T-cell (primary cell): ENCODE measurements at regions not wholly inside any gene's neighbourhood (a gene's known extent, or its start where the extent isn't known, plus 50 kb on each side); places are given as distances from the start of the nearest gene placed in this dataset.
"Not testable (repeated sequence)": the region's sequence is repeated elsewhere in the genome, so short reads cannot be mapped to it uniquely, and the experiment has no call there.

ENCODE experiments used
- ATAC-seq, 4 experiments: fragments of 200-7000 bp in 3 of 4; fragments of 150-1000 bp in 1 of 4; cut with Tn5 transposase; replicated peaks in 1 of 4; 1 replicate in 3 of 4; 2 replicates in 1 of 4; pipeline ENCODE4 v1.10.0; 2021; ENCODE audit warnings: moderate library complexity in 3 of 4, mild to moderate bottlenecking in 2 of 4, moderate number of reproducible peaks in 1 of 4
- CTCF ChIA-PET, 2 donors: fragments of 300-600 bp; sonication (Branson Sonifier 250); formaldehyde crosslinking; loops; one replicate each; lab custom pipeline; 2022; ENCODE audit warnings: antibody characterized with exemption in 2 of 2; lab: Charles Lee
- POLR2A ChIA-PET, 2 donors: fragments of 300-600 bp; sonication (Branson Sonifier 250); formaldehyde crosslinking; loops; one replicate each; lab custom pipeline; 2022; ENCODE audit warnings: antibody characterized with exemption in 2 of 2; lab: Charles Lee
- DNase-seq, 35 experiments: peaks; one replicate each; pipeline versions ENCODE4 v3.0.0 to v3.0.0-alpha.2; 2013 to 2023
- H3K27ac ChIP-seq: one replicate; pipeline ENCODE4 v1.5.1; 2013; ENCODE audit warnings: low read length
- H3K27me3 ChIP-seq, 2 experiments: replicated peaks in 1 of 2; 1 replicate in 1 of 2; 2 replicates in 1 of 2; pipeline versions ENCODE4 v1.6.1 to v1.7.0; 2013; ENCODE audit warnings: low read length in 1 of 2, mixed read lengths in 1 of 2; ENCODE audit not compliant: control insufficient read depth in 2 of 2, insufficient read depth in 2 of 2; ENCODE audit errors: extremely low read depth in 1 of 2
- H3K36me3 ChIP-seq, 2 donors: 1 replicate in 1 of 2; 2 replicates in 1 of 2; pipeline versions ENCODE4 v1.6.1 to v1.7.0; 2013; ENCODE audit warnings: low read length in 1 of 2; ENCODE audit not compliant: control insufficient read depth in 2 of 2, insufficient read depth in 1 of 2; ENCODE audit errors: extremely low read depth in 1 of 2
- H3K4me1 ChIP-seq, 2 experiments: 1 replicate in 1 of 2; 2 replicates in 1 of 2; pipeline versions ENCODE4 v1.6.1 to v1.7.0; 2013; ENCODE audit warnings: low read length in 2 of 2, mixed read lengths in 1 of 2; ENCODE audit not compliant: insufficient read depth in 2 of 2, control insufficient read depth in 1 of 2; ENCODE audit errors: extremely low read depth in 1 of 2
- H3K4me3 ChIP-seq, 2 donors: 1 replicate in 1 of 2; 2 replicates in 1 of 2; pipeline versions ENCODE4 v1.5.1 to v1.7.0; 2013; ENCODE audit warnings: mild to moderate bottlenecking in 2 of 2, low read length in 1 of 2, moderate library complexity in 1 of 2; ENCODE audit not compliant: control insufficient read depth in 1 of 2; ENCODE audit errors: extremely low read depth in 1 of 2
- H3K9me3 ChIP-seq: 2 replicates; pipeline ENCODE4 v1.7.0; 2013
- H3K27ac Mint-ChIP-seq, 2 donors: one replicate each; pipeline ENCODE4 v1.8.0; 2020 to 2021; ENCODE audit warnings: mild to moderate bottlenecking in 2 of 2, mixed read lengths in 2 of 2
- H3K27me3 Mint-ChIP-seq, 2 donors: one replicate each; pipeline ENCODE4 v1.8.0; 2021 to 2022; ENCODE audit warnings: mixed read lengths in 2 of 2
- H3K36me3 Mint-ChIP-seq: one replicate; pipeline ENCODE4 v1.8.0; 2021; ENCODE audit warnings: mixed read lengths
- H3K4me1 Mint-ChIP-seq, 3 donors: one replicate each; pipeline ENCODE4 v1.8.0; 2020 to 2022; ENCODE audit warnings: mixed read lengths in 3 of 3, mild to moderate bottlenecking in 1 of 3
- H3K4me3 Mint-ChIP-seq, 3 donors: one replicate each; pipeline ENCODE4 v1.8.0; 2020 to 2022; ENCODE audit warnings: mild to moderate bottlenecking in 3 of 3, mixed read lengths in 3 of 3, moderate library complexity in 3 of 3
- H3K9me3 Mint-ChIP-seq, 3 donors: one replicate each; pipeline ENCODE4 v1.8.0; 2020 to 2022; ENCODE audit warnings: mixed read lengths in 3 of 3
- WGBS: methylation state at CpG from one replicate; pipeline ENCODE4 v1.1.5; 2013; ENCODE audit warnings: missing lambda C conversion rate; ENCODE audit not compliant: insufficient coverage; 5-methylcytosine and 5-hydroxymethylcytosine counted together

- no peak overlapping the region for H3K4me3 ChIP-seq
- no peaks in the 10 kb centered on the region for H3K27me3 ChIP-seq
- Mint-ChIP-seq H3K4me3 (no peak overlapping the region), H3K27ac (no peak overlapping the region), H3K27me3 (no peaks in the 10 kb centered on the region), H3K4me1 (no peaks in the 10 kb centered on the region), H3K9me3 (peaks cover 0 to 10% (median 6%) of the 10 kb centered on the region in 3 donors), H3K36me3 (no peaks in the 10 kb centered on the region)
- no peak overlapping the region for H3K27ac ChIP-seq
- H3K9me3 ChIP-seq: no peaks in the 10 kb centered on the region
- DNase-seq: no peak
- no peak for ATAC-seq
- no peaks in the 10 kb centered on the region for H3K36me3 ChIP-seq
- no CpG with 5 or more reads among the region's 4 CpGs for WGBS
- CTCF ChIA-PET: no interaction called here
- POLR2A ChIA-PET: no interaction called here
- no peaks in the 10 kb centered on the region for H3K4me1 ChIP-seq
Measured at GRCh38 chr12:97886511-97887176, 424.0 kb downstream of the RMST start.

- H3K36me3 Mint-ChIP-seq, H3K4me3 Mint-ChIP-seq, H3K36me3 ChIP-seq, H3K4me3 ChIP-seq, H3K27me3 Mint-ChIP-seq, CTCF ChIA-PET, H3K9me3 ChIP-seq, H3K27me3 ChIP-seq, H3K4me1 Mint-ChIP-seq, H3K27ac Mint-ChIP-seq, H3K27ac ChIP-seq, ATAC-seq, H3K4me1 ChIP-seq, DNase-seq, POLR2A ChIA-PET: not testable (repeated sequence)
- peaks cover 2 to 13% (median 7%) of the 10 kb centered on the region in 3 donors for H3K9me3 Mint-ChIP-seq
- 63% methylated on average over 2 of the region's 6 CpGs for WGBS
Measured at GRCh38 chr12:97897881-97898280, 435.3 kb downstream of the RMST start.

GRCh38 chr12:97899529-97899928 is 436.9 kb downstream of the RMST start:
- POLR2A ChIA-PET: no interaction called here
- H3K27me3 Mint-ChIP-seq: no peaks in the 10 kb centered on the region
- CTCF ChIA-PET: no interaction called here
- Histone ChIP-seq H3K9me3 (no peaks in the 10 kb centered on the region), H3K27ac (no peak overlapping the region), H3K36me3 (no peaks in the 10 kb centered on the region), H3K4me3 (no peak overlapping the region), H3K27me3 (no peaks in the 10 kb centered on the region), H3K4me1 (no peaks in the 10 kb centered on the region)
- DNase-seq: no peak
- no peaks in the 10 kb centered on the region for H3K36me3 Mint-ChIP-seq
- H3K4me3 Mint-ChIP-seq: no peak overlapping the region
- peaks cover 0 to 9% (median 7%) of the 10 kb centered on the region in 3 donors for H3K9me3 Mint-ChIP-seq
- no peak for ATAC-seq
- H3K4me1 Mint-ChIP-seq: no peaks in the 10 kb centered on the region
- H3K27ac Mint-ChIP-seq: no peak overlapping the region

GRCh38 chr12:97899956-97900355 is 437.4 kb downstream of the RMST start:
- Histone ChIP-seq H3K4me3 (no peak overlapping the region), H3K36me3 (no peaks in the 10 kb centered on the region), H3K4me1 (no peaks in the 10 kb centered on the region), H3K27ac (no peak overlapping the region), H3K27me3 (no peaks in the 10 kb centered on the region), H3K9me3 (no peaks in the 10 kb centered on the region)
- ChIA-PET POLR2A (no interaction called here), CTCF (no interaction called here)
- Mint-ChIP-seq H3K4me3 (no peak overlapping the region), H3K36me3 (no peaks in the 10 kb centered on the region), H3K4me1 (no peaks in the 10 kb centered on the region), H3K27me3 (no peaks in the 10 kb centered on the region), H3K27ac (no peak overlapping the region), H3K9me3 (peaks cover 0 to 9% (median 7%) of the 10 kb centered on the region in 3 donors)
- WGBS: no CpG with 5 or more reads among the region's 1 CpG
- DNase-seq: no peak
- ATAC-seq: no peak

GRCh38 chr12:97903356-97903755 is 440.8 kb downstream of the RMST start:
- Histone ChIP-seq H3K4me3 (no peak overlapping the region), H3K27ac (no peak overlapping the region), H3K27me3 (no peaks in the 10 kb centered on the region), H3K36me3 (no peaks in the 10 kb centered on the region), H3K4me1 (no peaks in the 10 kb centered on the region), H3K9me3 (no peaks in the 10 kb centered on the region)
- H3K27me3 Mint-ChIP-seq: no peaks in the 10 kb centered on the region
- DNase-seq (no peak), ATAC-seq (no peak)
- ChIA-PET POLR2A (no interaction called here), CTCF (no interaction called here)
- peaks cover 0 to 3% (median 2%) of the 10 kb centered on the region in 3 donors for H3K9me3 Mint-ChIP-seq
- 80% methylated on average over 2 of the region's 4 CpGs for WGBS
- no peaks in the 10 kb centered on the region for H3K36me3 Mint-ChIP-seq
- no peak overlapping the region for H3K4me3 Mint-ChIP-seq
- H3K4me1 Mint-ChIP-seq: no peaks in the 10 kb centered on the region
- no peak overlapping the region for H3K27ac Mint-ChIP-seq

- no peak overlapping the region for H3K27ac ChIP-seq
- H3K9me3 ChIP-seq: no peaks in the 10 kb centered on the region
- peaks cover 0 to 3% (median 2%) of the 10 kb centered on the region in 3 donors for H3K9me3 Mint-ChIP-seq
- no peaks in the 10 kb centered on the region for H3K36me3 ChIP-seq
- no peak for DNase-seq
- no peak overlapping the region for H3K4me3 ChIP-seq
- no peaks in the 10 kb centered on the region for H3K27me3 Mint-ChIP-seq
- ChIA-PET POLR2A (no interaction called here), CTCF (no interaction called here)
- H3K4me3 Mint-ChIP-seq: no peak overlapping the region
- H3K36me3 Mint-ChIP-seq: no peaks in the 10 kb centered on the region
- no peak overlapping the region for H3K27ac Mint-ChIP-seq
- ATAC-seq: no peak
- H3K27me3 ChIP-seq: no peaks in the 10 kb centered on the region
- no peaks in the 10 kb centered on the region for H3K4me1 Mint-ChIP-seq
- no peaks in the 10 kb centered on the region for H3K4me1 ChIP-seq
Measured at GRCh38 chr12:97907504-97907903, 444.9 kb downstream of the RMST start.

- H3K27me3 Mint-ChIP-seq: no peaks in the 10 kb centered on the region
- H3K27ac Mint-ChIP-seq: no peak overlapping the region
- H3K27ac ChIP-seq: no peak overlapping the region
- ATAC-seq (no peak), DNase-seq (no peak)
- H3K36me3 Mint-ChIP-seq: no peaks in the 10 kb centered on the region
- ChIA-PET POLR2A (no interaction called here), CTCF (no interaction called here)
- H3K4me1 ChIP-seq: no peaks in the 10 kb centered on the region
- H3K4me3 Mint-ChIP-seq: no peak overlapping the region
- no peaks in the 10 kb centered on the region for H3K27me3 ChIP-seq
- 73% methylated on average over 2 of the region's 3 CpGs for WGBS
- no peaks in the 10 kb centered on the region for H3K4me1 Mint-ChIP-seq
- H3K36me3 ChIP-seq: no peaks in the 10 kb centered on the region
- H3K9me3 ChIP-seq: no peaks in the 10 kb centered on the region
- H3K4me3 ChIP-seq: no peak overlapping the region
- H3K9me3 Mint-ChIP-seq: peaks cover 0 to 2% (median 0%) of the 10 kb centered on the region in 3 donors
Measured at GRCh38 chr12:97910559-97910958, 448.0 kb downstream of the RMST start.
